HL-60/S4 treated with retinoic acid at 250 ng/mL for 4 days and 3 days (cell line): ENCODE measurements at regions not wholly inside any gene's neighbourhood (a gene's known extent, or its start where the extent isn't known, plus 50 kb on each side); places are given as distances from the start of the nearest gene placed in this dataset.
"Not testable (repeated sequence)": the region's sequence is repeated elsewhere in the genome, so short reads cannot be mapped to it uniquely, and the experiment has no call there.

Experiments
- in situ Hi-C: fragments of 300-500 bp; cut with MboI; formaldehyde crosslinking; loops from 2 replicates; pipeline ENCODE4 v1.7.0; 2022; ENCODE audit warnings: low sequenced_read_pairs

DNA sequence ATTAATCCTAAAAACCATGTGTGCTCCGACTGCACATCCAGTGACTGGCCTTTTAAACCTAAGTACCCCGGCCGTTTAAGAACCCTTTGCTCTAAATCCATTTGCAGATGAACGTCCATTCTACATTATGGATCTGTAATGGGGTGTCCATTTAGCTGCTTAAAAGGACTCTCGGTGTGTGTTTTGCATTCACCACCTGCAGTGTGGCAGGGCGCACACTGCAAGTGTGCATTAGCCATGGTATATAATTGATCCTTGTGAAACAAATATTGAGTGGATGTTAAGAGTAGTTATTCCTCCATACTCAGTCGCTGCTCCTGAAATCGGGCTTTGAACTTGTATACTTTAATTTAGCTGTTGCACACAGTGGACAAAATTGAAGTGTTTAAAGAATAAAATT is 190.1 kb upstream of the WWC1 start:
- in situ Hi-C loops: no loop called here

DNA sequence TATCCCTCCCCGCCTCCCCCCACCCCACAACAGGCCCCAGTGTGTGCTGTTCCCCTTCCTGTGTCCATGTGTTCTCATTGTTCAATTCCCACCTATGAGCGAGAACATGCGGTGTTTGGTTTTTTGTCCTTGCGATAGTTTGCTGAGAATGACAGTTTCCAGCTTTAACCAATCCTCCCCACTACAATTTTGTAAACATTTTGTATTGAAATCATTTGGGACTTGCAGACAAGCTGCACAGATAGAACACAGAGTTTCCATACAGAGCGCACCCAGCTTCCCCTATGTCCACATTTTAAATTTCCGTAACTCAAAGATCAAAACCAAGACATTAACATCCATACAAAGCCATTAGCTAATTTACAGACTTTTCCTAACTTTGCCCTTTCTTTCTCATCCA is 188.4 kb upstream of the WWC1 start:
- in situ Hi-C loops: not testable (repeated sequence)

GRCh38 chr5:168104350-168104749 is 187.1 kb upstream of the WWC1 start:
- in situ Hi-C loops: no loop called here

DNA sequence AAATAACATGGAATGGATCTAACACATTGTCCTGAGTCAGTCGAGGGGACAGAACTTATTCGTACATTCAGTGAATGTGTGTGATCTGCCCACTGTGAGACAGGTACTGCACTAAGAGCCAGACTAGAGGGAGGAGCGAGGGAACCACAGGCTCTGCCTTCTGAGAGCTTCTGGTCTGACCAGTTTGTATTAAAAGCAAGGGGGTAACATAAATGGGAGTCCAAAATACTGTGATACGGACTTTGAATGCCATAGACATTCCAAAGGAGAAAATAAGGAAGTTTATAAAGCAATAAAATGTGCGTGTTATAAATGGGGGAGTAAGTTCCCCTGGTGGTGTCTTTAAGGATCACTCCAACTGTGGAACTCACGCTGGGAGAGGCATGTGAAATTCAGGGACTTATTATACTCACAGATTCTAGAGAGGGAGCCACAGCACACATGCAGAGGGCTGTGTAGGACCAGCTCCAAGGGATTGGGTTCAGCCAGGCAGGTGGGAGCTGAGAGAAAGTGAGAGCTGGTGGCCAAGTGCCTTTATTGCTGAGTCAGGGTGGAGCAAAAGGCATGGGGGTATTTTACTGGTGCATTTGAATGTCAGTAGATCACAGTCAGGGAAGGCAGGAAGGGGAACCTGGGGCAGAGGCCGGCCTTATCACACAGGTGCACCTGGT is 186.5 kb upstream of the WWC1 start:
- in situ Hi-C loops: no loop called here

DNA sequence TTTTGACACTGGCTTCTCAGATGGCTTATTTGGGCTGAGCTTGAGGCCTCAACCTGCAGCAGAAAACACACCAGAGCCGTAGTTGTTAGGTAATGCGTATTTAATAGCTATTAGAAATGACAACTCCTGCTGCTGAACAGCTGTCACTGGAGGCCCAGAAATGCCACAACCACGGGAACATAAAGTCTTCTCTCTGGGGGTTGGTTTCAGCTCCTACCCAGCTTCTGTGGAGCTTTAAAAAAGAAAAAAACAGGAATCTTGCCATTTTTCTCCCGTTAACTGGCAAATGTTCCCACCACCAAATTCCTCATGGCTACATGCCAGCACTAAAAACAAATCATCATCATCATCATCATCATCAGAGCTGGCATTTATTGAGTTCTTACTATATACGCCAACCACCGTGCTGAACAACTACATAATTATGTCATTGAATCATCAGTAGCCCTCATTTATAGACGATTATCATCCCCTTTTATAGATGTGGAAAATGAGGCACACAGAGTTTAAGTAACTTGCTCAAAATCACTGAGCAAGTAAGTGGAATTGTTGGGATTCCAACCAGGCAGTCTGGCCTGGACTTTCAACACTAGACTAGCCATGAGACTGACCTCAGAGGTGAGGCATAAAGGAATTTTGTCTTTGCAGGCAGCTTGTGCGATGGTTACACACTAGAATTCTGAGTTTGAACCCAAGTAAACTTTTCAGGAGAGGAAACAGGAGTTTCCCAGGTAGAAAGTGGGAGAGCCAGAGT is 185.3 kb upstream of the WWC1 start:
- in situ Hi-C loops: no loop called here

- in situ Hi-C loops: no loop called here
Observed at GRCh38 chr5:168109441-168109840, 182.0 kb upstream of the WWC1 start.

- in situ Hi-C loops: no loop called here
Observed at GRCh38 chr5:168110384-168110783, 181.1 kb upstream of the WWC1 start.

DNA sequence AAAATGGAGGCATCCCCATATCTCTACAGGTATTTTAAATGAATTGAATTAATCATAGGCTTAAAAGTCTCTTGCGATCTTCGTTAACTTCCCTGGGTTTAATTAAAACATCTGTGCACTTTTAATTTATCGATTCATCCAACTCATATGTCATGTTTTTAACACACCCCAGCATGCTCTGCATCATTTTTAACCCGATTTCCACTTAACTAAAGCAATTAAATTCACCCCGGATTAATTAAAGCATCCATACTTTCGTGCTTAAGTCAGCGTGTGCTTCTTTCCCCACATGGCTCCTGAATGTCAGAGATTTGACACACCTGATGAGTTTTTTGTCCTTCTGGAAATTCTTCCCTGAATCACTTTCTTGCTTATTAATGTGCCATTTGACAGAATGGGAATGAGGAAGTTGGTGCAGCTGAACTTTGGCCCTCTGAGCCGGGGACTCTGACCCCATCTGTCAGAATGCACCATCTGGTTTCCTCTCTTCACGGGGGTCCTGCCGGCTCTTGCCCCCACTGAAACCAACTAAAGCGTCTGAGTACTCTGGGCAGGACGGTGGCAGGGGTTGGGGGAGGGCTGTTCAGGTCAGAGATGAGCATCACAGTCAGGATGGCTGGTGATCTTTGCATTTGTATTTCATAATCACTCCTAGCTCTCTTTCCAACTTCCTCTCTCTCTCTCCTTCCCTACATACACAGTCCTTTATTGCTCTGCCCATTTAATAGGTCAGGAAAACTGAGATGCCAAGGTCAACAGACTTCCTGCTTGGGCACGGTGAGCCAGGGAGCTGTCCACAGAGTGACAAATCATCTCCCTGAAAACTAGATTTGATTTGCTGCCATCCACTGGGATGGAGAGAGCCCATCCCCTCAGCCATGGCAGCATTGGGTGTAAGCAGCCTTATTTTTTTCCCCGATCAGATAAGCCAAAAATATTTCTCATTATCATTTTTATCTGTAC is 180.3 kb upstream of the WWC1 start:
- in situ Hi-C loops: no loop called here

GRCh38 chr5:168114444-168115017 is 176.9 kb upstream of the WWC1 start:
- in situ Hi-C loops: no loop called here

DNA sequence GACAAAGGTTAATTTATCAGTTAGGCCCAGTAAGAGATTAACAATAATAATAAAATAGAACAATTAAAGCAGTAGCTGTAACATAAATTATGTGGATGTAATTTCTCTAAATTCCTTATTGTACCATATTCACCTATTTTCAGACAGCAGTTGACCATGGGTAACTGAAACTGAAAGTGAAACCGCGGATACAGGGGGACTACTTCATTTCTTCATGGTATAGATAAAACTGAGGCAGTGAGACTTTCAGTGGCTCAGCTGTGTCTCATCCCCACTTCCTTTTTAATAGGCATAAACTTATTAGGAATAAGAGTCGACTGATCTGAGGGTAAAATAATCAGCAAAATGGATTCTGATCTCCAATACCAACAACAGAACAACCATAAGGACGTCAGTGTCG is 174.0 kb upstream of the WWC1 start:
- in situ Hi-C loops: no loop called here

DNA sequence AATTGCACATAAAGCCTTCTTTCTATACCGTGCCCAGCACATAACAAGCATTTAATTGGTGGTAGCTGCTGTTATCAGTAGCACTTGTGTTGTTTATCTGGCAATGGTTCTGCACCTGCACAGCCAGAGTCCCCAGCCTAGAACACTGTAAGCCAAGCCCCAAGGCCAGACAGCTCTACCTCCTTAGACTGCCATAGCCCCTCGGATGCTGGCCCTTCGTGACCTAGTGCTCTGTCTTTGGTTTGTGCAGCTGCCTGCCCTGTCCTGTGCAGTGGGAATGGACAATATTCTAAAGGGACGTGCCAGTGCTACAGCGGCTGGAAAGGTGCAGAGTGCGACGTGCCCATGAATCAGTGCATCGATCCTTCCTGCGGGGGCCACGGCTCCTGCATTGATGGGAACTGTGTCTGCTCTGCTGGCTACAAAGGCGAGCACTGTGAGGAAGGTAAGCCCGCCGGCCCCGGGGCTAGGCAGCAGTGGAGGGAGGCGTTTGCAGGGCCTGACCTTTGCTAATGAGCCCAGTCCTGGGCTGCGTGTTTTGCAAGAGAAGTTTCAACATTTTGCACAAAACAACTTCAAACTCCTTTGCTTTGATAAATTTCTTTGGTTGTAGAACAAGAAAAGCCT is 173.3 kb upstream of the WWC1 start:
- in situ Hi-C loops: no loop called here

DNA sequence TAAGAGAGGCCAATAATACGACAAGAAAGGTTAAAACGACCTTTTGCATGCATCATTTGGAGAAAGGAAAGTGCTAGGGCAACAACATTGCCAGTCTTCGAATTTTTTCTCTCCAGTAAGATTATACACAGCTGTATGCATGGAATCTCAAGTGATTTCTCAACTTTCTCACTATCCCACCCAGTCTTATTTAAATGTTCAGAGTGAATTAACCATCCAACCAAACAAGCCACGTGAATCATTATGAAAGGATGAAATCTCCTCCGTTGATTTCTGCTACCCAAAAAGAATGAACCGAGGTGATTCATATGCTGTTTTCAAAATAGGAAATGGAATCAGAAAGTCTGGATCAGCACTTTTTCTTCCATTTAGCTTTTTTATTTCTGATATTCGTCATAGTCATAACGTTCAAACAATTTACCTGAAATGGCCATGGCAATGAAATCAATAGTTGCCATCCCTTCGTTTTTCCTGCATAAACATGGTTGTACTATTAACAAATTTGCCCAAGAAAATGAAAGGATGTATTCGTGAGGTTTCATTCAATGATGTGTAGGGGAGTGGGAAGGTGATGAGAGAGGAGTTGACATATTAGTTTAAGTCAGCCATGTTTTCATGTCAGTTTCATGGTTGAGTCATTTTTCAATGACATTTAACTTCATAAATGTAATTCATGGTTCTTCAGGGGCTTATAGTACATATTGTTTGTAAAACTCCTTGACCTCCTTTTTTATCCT is 170.9 kb upstream of the WWC1 start:
- in situ Hi-C loops: no loop called here

- in situ Hi-C loops: no loop called here
Observed at GRCh38 chr5:168121138-168121494, 170.3 kb upstream of the WWC1 start.

- in situ Hi-C loops: no loop called here
Observed at GRCh38 chr5:168123631-168124528, 167.6 kb upstream of the WWC1 start.

DNA sequence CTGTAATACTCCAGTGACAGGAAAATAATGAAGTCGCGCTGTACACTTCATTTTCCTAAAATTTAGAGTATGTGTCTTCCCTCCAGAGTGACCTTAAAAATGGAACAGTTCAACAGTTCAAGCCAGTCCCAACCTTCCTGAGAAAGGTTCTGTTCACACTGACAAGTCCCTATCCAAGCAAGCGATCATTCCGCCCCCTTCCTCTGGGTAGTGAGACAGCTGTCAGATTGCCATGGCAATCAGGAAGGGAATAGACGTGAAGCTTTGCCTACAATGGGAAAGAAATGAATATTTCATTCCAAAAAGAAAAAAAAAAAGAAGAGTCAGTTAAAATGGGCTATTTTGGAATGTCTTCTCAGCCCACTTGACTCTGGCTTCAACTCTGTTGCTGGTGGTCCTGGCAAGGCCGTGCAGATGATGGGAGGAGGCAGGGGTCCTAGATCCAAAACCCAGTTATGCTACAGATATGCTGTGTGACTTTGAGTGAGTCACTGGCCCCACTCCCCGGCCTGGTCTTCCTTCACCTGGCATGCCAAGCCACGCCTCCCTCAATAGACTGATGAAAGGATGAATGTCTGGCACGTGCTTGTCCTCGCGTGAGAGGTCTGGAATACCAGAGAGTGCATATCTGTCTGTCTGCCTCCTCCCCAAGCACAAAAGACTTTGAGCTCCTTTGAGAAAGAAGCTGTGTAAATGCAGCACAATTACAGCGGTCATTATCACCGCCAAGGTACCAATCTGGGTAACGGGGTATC is 165.8 kb upstream of the WWC1 start:
- in situ Hi-C loops: no loop called here

DNA sequence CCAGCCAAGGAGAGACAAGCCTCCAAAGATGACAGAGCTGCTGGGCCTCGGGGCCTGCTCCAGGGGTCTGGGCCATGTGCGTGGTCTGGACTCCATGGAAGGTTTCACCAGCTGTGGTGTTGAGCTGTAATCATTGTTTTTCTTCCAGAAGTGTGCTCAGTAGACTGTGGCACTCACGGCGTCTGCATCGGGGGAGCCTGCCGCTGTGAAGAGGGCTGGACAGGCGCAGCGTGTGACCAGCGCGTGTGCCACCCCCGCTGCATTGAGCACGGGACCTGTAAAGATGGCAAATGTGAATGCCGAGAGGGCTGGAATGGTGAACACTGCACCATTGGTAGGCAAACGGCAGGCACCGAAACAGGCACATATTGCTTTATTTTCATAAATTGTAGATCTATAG is 164.8 kb upstream of the WWC1 start:
- in situ Hi-C loops: no loop called here

- in situ Hi-C loops: no loop called here
Observed at GRCh38 chr5:168128111-168128510, 163.3 kb upstream of the WWC1 start.

GRCh38 chr5:168128557-168128956 is 162.9 kb upstream of the WWC1 start:
- in situ Hi-C loops: no loop called here
